A549 (cell line): ENCODE measurements at regions not wholly inside any gene's neighbourhood (a gene's known extent, or its start where the extent isn't known, plus 50 kb on each side); places are given as distances from the start of the nearest gene placed in this dataset.

Source experiments
- CHD4 ChIP-seq: fragments of 200-600 bp; sonication (generic); IDR thresholded peaks from 2 replicates; pipeline ENCODE4 v1.6.1; 2016; ENCODE audit warnings: antibody characterized with exemption, mild to moderate bottlenecking, borderline replicate concordance
- CTCF ChIP-seq: fragments of >200 bp; sonication (Bioruptor Twin); formaldehyde crosslinking; IDR thresholded peaks from 3 replicates; pipeline ENCODE4 v1.5.1; 2016
- EP300 ChIP-seq, 2 experiments: fragments of >200 bp; sonication (Bioruptor Twin); formaldehyde crosslinking; IDR thresholded peaks; 2 replicates in 1 of 2; 3 replicates in 1 of 2; pipeline ENCODE4 v1.6.1; 2016 to 2017
- KDM5A ChIP-seq: fragments of 200-600 bp; sonication (generic); IDR thresholded peaks from 2 replicates; pipeline ENCODE4 v1.6.1; 2016; ENCODE audit warnings: antibody characterized with exemption, mild to moderate bottlenecking
- MAFK ChIP-seq: fragments of 450-650 bp; IDR thresholded peaks from 2 replicates; pipeline ENCODE4 v1.6.1; 2014; ENCODE audit not compliant: partially characterized antibody
- MYC ChIP-seq: IDR thresholded peaks from 2 replicates; pipeline ENCODE4 v1.6.1; 2012; ENCODE audit warnings: mild to moderate bottlenecking, inconsistent platforms, low read length, improper control_type of control experiment, borderline replicate concordance
- RCOR1 ChIP-seq: fragments of 150-350 bp; IDR thresholded peaks from 2 replicates; pipeline ENCODE4 v1.6.1; 2014; ENCODE audit warnings: antibody characterized with exemption, low read length, low read depth

GRCh38 chr18:27411013-27411412, 225.9 kb upstream of the CHST9 start:
- TF ChIP-seq MAFK (no peak), CTCF (no peak), KDM5A (no peak), MYC (no peak), EP300 (IDR thresholded peaks at IDR 0.05) (no peak), RCOR1 (no peak), CHD4 (no peak)
